ENCODE measurements at regions not wholly inside any gene's neighbourhood (a gene's known extent, or its start where the extent isn't known, plus 50 kb on each side); places are given as distances from the start of the nearest gene placed in this dataset.

DNA sequence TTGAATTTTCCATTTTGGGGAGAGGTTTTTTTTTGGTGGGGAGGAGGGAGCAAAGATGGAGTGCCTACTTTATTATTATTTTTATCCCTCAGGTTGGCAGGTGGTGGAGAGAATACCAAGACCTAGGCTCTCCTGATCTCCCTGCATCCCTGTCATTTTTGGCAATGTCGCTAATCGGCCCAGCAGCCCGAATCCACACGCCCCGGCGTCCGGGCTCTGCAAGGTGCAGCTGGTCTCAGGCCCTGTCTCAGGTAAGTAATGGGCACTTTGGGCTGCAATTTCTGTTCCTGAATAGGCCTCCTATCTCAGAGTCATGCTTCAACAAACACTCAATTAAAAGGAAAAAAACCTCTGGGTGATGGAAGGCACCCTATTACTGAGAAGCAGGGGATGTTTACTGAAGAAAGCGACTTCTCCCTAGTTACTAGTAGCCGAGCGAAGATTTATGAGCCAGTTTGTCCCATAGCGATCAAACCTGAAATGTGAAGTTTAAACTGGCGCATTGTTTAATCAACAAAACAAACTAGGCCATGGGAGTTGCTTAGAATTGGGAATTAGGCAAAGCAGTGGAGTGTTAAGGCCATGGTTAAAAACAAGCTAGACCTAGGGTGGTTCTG, 137.8 kb downstream of the RWDD3 start:
- DNase-seq: no peak

DNA sequence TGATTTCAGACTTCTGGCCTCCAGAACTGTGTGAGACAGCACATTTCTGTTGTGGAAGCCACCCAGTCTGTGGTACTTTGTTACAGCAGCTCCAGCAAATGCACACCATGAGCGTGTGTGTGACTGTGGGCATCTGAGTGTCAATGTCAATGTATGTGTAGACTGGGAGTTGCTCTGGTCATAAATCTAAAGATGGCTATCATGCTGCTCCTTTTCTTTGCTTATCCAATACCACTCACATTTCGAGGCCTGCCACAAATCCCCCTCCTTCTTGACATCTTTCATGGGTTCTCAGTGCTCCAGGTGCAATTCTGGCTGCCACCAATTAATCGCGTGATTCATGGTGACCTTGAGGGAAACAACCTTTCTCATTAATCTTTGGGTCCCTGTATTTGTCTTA, 141.2 kb downstream of the RWDD3 start:
- DNase-seq: no peak

- no peak for DNase-seq
Observed at GRCh38 chr1:95380909-95381308, 146.9 kb downstream of the RWDD3 start.

GRCh38 chr1:95382000-95382786, 148.2 kb downstream of the RWDD3 start:
- no peak for DNase-seq

DNA sequence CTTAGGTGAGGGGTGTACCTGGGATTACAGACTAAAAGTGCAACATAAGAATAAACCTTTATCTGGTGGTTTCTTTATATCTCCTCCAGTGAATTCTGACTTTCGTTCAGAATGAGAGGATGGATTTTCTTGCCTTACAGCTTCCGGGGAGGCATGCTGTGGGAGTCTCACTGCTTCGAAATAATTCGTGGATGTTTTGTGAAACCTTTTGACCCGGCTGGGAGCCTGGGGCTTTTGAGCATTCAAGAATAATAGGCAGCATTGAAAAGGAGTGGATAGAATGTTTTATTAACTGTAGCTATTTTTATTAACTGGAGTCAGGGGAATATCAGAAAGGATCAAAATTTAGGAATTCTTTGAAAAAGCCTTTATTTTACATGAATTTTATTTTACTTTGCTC, 149.1 kb downstream of the RWDD3 start:
- no peak for DNase-seq

- DNase-seq: no peak
Observed at GRCh38 chr1:95384567-95384966, 150.6 kb downstream of the RWDD3 start.

DNA sequence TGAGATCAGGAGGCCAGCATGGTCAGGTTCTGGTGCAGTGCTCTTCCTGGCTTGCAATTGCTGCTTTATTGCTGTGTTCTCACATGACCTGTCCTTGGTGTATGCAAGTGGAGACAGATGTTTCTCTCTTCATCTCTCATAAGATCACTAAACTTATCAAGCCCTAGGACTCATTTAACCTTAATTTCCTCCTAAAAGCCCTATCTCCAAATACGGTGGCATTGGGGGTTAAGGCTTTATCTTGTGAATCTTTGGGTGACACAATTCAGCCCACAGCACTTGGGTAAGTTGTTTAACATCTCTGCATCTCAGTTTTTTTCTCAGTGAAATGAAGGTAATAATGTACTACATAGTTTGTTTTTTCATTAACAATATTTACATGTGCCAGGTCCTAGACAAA, 152.4 kb downstream of the RWDD3 start:
- no peak for DNase-seq

GRCh38 chr1:95386915-95387314, 152.9 kb downstream of the RWDD3 start:
- DNase-seq: no peak

DNA sequence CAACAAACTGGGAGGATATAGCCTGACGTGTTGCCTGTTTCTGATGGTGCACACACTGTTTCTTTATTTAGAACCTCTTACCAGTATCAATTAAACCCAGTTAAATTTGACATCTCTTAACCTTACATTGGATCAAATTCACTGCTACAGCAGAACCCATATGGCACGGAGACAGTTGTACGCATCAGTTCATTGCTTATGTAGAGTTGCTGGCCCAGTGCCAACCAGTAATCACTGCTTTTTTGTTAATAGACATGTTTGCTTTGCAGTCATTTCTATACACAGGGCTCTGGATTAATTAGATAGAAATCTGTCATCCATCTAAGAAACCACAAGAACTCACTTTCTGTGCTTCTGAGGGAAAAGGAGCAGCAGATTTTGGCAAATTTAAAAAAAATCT, 154.0 kb downstream of the RWDD3 start:
- DNase-seq: peak; percentile 34

DNA sequence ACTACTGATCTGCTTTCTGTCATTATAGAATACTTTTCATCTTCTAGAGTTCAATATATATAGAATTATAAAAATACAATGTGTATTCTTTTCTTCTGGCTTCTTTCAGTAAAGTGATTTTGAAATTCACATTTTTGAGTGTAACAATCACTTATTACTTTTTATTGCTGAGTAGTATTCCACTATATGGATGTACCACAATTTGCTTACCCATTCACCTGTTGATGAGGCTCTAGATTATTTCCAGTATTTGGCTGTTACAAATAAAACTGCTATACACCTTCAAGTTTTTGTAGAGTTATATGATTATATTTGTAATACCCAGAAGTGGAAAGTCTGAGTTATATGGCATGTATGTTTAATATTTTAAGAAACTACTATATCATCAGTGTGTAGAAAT, 159.4 kb downstream of the RWDD3 start:
- no peak for DNase-seq

GRCh38 chr1:95396557-95396956, 162.5 kb downstream of the RWDD3 start:
- DNase-seq: no peak

DNA sequence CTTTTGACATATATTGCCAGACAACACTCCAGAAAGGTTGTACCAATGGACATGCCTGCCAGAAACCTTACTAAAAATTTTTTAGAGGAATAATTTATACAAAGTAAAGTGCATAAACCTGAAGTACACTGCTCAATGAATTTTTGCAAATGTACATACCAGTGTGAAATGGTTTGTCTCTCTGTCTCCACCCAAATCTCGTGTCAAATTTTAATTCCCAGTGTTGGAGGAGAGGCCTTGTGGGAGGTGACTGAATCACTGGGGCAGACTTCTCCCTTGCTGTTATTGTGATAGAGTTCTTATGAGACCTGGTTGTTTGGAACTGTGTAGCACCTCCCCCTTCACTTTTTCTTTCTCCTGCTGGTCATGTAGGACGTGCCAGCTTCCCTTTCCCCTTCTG, 168.8 kb downstream of the RWDD3 start:
- DNase-seq: no peak

- no peak for DNase-seq
Observed at GRCh38 chr1:95406279-95406678, 172.3 kb downstream of the RWDD3 start.

DNA sequence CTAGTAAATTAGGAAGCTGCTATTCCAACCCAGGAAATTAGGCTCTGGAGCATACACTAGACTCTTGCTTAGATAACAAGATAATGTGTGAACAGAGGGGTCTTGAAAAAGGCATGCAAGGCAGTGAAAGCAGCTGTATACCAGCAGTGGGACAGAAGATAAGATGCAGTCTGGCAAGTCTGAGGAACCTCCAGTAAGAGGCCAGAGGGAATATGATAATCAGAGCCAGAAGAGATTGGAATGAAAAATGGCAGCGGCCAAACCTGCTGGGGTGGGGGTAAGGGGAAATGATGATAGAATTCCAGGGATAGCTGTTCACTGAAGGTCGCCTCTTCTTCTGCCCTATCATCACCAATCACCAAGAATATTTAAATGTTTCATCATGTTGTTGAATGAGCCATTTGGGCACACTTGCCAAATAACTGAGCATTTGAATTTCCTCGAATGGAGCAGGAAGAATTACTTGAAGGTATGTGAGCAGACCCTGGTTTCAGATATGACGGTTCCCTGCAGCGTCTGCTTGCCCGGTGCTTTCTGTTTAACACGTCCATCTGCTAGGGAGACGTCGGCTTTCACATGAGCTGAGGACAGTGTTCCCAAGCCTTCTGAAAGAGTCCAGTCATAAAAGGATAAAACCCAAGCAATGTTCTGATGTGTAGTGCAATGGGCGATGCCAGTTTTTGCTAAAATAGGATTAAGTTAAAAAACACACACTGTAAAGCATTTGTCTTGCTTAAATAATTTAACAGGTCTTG, 173.3 kb downstream of the RWDD3 start:
- no peak for DNase-seq

DNA sequence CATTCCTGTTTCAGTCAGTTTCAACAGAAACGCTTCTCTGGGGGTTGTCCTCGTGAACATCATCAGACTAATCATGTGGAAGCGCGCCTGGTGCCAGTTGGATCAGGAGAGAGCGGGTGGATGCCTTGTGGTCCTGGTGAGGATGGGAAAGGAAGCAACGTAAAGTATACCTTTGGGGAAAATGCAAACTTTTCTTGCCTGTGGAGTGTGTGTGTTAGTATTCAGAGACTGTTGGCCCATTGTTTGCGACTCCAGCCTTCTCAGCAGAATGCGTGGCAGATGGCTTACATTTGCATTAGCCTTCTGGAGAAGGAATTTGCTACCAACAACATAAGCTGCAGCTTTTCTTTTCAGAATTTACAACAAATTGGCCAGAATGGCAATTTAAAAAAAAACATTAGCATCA, 173.9 kb downstream of the RWDD3 start:
- no peak for DNase-seq

DNA sequence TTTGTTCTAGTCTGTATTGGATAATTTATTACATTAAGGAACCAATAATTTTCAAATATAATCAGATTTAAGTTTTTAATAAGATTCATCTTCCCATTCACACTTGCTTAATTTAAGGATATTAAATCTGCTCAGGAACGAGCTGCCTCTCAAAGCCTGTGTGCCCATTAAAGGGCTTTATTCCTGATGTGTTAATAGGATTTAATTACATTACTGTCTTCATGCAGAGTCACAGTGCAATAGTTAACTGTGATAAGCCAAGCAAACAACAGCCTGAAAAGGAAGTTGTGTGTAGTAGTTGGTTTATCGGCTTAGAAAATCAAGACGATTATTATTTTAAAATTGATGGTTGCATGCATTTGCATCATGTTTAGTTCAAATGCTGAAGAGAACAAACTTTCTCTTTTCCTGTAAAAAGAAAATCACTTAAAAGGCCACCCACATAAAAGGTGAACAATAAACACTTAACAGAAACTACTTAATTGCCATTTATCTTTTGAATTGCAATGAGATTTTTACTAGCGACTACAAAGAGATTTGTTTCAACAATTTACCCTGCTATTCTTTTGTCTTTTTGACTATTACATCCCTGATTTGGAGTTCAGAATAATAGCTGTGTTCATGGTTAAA, 174.6 kb downstream of the RWDD3 start:
- no peak for DNase-seq

GRCh38 chr1:95409276-95409675, 175.3 kb downstream of the RWDD3 start:
- DNase-seq: no peak

- no peak for DNase-seq
Observed at GRCh38 chr1:95409901-95410300, 175.9 kb downstream of the RWDD3 start.

- DNase-seq: no peak
Observed at GRCh38 chr1:95415146-95415545, 181.1 kb downstream of the RWDD3 start.

DNA sequence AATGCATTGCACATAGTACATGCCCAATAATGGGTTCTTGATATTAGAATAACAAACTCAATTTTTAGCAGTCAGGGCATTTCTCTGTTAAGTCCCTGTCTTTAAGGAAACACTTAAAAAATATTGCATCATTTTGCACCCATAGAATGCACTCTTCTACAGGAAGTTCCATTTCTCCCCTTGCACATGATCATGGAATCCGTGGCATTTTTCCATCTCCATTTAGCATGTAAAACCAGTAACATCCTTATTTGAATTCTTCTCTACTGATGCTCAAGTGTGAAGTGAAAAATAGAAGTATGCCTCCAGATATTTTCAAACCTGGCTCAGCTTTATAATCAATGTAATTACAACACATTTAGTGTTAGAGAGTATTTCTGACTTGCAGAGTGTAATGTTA, 192.8 kb downstream of the RWDD3 start:
- DNase-seq: no peak

GRCh38 chr1:95427525-95427924, 193.5 kb downstream of the RWDD3 start:
- DNase-seq: no peak

GRCh38 chr1:95431235-95431634, 197.2 kb downstream of the RWDD3 start:
- DNase-seq: no peak

DNA sequence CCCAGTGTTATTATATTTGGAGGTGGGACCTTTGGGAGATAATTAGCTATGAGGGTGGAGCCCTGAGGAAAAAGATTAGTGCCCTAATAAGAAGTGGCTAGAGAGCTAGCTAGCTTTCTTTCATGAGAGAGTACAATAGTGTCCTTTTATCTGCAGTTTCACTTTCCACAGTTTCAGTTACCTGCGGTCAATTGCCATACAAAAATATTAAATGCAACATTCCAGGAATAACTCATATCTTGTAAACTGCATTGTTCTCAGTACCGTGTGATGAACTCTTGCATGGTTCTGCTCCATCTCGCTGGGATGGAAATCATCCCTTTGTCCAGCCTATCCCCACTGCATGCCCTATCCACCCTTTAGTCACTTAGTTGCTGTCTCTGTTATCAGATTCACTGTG, 201.6 kb downstream of the RWDD3 start:
- no peak for DNase-seq

DNA sequence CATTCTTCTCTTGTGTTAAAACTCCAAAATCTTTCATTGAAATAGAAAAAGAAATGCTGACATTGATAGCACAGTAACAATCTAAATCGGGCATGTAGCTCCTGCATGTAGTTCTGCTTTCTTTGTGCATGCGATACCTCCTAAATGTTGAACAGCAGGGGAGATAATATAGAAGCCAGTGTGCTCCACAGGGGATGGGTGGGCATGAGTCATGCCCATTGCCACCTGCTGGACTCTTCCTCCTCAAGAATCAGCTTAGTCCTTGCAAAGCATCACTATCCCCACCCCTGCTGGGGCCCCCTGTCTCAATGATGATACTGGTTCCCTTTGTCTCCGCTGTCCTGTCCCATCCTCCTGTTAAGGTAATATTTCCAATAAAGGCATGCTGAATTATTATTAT, 203.0 kb downstream of the RWDD3 start:
- DNase-seq: no peak

All from NCI-H1092 (cell line).